Liver (tissue), 8 donors: ENCODE measurements at regions not wholly inside any gene's neighbourhood (a gene's known extent, or its start where the extent isn't known, plus 50 kb on each side); places are given as distances from the start of the nearest gene placed in this dataset.

Experiments
- DNase-seq: peaks from one replicate; pipeline ENCODE4 v3.0.0-alpha.2; 2017; ENCODE audit warnings: low spot score
- H3K27ac ChIP-seq, 2 donors: one replicate each; pipeline ENCODE4 v1.7.0; 2013; ENCODE audit warnings: inconsistent platforms in 2 of 2, low read length in 2 of 2, control low read depth in 1 of 2, low read depth in 1 of 2, mild to moderate bottlenecking in 1 of 2
- H3K27me3 ChIP-seq, 4 donors: one replicate each; pipeline versions ENCODE4 v1.6.1 to v1.7.0; 2013; ENCODE audit warnings: low read length in 3 of 4, inconsistent platforms in 1 of 4, mild to moderate bottlenecking in 1 of 4, moderate library complexity in 1 of 4; ENCODE audit not compliant: control insufficient read depth in 4 of 4, insufficient read depth in 4 of 4
- H3K36me3 ChIP-seq, 4 donors: one replicate each; pipeline versions ENCODE4 v1.6.1 to v1.7.0; 2013; ENCODE audit warnings: low read length in 3 of 4, mild to moderate bottlenecking in 3 of 4, low read depth in 1 of 4, moderate library complexity in 1 of 4; ENCODE audit not compliant: control insufficient read depth in 4 of 4, insufficient read depth in 3 of 4
- H3K4me1 ChIP-seq, 4 donors: one replicate each; pipeline versions ENCODE4 v1.6.1 to v1.7.0; 2013; ENCODE audit warnings: low read length in 3 of 4, mild to moderate bottlenecking in 3 of 4, moderate library complexity in 1 of 4; ENCODE audit not compliant: control insufficient read depth in 4 of 4, insufficient read depth in 4 of 4
- H3K4me3 ChIP-seq, 3 donors: one replicate each; pipeline versions ENCODE4 v1.6.1 to v1.7.0; 2013; ENCODE audit warnings: low read length in 3 of 3, control low read depth in 1 of 3, low read depth in 1 of 3, mild to moderate bottlenecking in 1 of 3
- H3K9ac ChIP-seq, 2 donors: one replicate each; pipeline ENCODE4 v1.7.0; 2013; ENCODE audit warnings: low read length in 2 of 2, mild to moderate bottlenecking in 2 of 2, moderate library complexity in 2 of 2, control low read depth in 1 of 2, low read depth in 1 of 2
- H3K9me3 ChIP-seq, 4 donors: one replicate each; pipeline versions ENCODE4 v1.6.1 to v1.7.0; 2013; ENCODE audit warnings: low read length in 3 of 4; ENCODE audit not compliant: control insufficient read depth in 4 of 4
- EGR1 ChIP-seq, 2 donors: IDR thresholded peaks; 2 replicates each; pipeline ENCODE4 v1.6.1; 2016 to 2018; ENCODE audit warnings: antibody characterized with exemption in 2 of 2, low read depth in 2 of 2
- FOXA1 ChIP-seq: IDR thresholded peaks from 2 replicates; pipeline ENCODE4 v1.6.1; 2016; ENCODE audit warnings: antibody characterized with exemption
- FOXA2 ChIP-seq: IDR thresholded peaks from 2 replicates; pipeline ENCODE4 v1.6.1; 2016; ENCODE audit warnings: antibody characterized with exemption
- HNF4G ChIP-seq: IDR thresholded peaks from 2 replicates; pipeline ENCODE4 v1.6.1; 2016; ENCODE audit warnings: antibody characterized with exemption
- JUND ChIP-seq, 2 donors: IDR thresholded peaks; 2 replicates each; pipeline ENCODE4 v1.6.1; 2016; ENCODE audit warnings: antibody characterized with exemption in 2 of 2
- NR2F2 ChIP-seq: IDR thresholded peaks from 2 replicates; pipeline ENCODE4 v1.6.1; 2016; ENCODE audit warnings: antibody characterized with exemption
- RAD21 ChIP-seq, 2 donors: IDR thresholded peaks; 2 replicates each; pipeline ENCODE4 v1.6.1; 2016; ENCODE audit warnings: antibody characterized with exemption in 2 of 2, mild to moderate bottlenecking in 2 of 2
- RXRA ChIP-seq, 2 donors: IDR thresholded peaks; 2 replicates each; pipeline ENCODE4 v1.6.1; 2017 to 2018; ENCODE audit warnings: antibody characterized with exemption in 2 of 2, mild to moderate bottlenecking in 1 of 2
- SP1 ChIP-seq: IDR thresholded peaks from 2 replicates; pipeline ENCODE4 v1.6.1; 2018; ENCODE audit warnings: antibody characterized with exemption, mild to moderate bottlenecking
- TAF1 ChIP-seq: conservative IDR thresholded peaks from 2 replicates; pipeline ENCODE4 v1.6.1; 2016; ENCODE audit warnings: antibody characterized with exemption, mild to moderate bottlenecking
- YY1 ChIP-seq: IDR thresholded peaks from 2 replicates; pipeline ENCODE4 v1.6.1; 2016; ENCODE audit warnings: antibody characterized with exemption, mild to moderate bottlenecking
- whole genome bisulfite sequencing: extraction: QIAGEN DNeasy Blood & Tissue Kit; methylation state at CpG from one replicate; pipeline ENCODE4 v1.1.7; 2013; 5-methylcytosine and 5-hydroxymethylcytosine counted together
- TF ChIP-seq, protein P1 (sequence below): fragments of 150-350 bp; IDR thresholded peaks from 2 replicates; pipeline ENCODE4 v1.5.1; 2017; ENCODE audit warnings: improper control_type of control experiment, low read depth, low read length; ENCODE audit not compliant: missing input control
- TF ChIP-seq, protein P2 (sequence below): IDR thresholded peaks from 2 replicates; pipeline ENCODE4 v1.6.1; 2016; ENCODE audit warnings: antibody characterized with exemption
- TF ChIP-seq, protein P3 (sequence below): IDR thresholded peaks from 2 replicates; pipeline ENCODE4 v1.6.1; 2016; ENCODE audit warnings: antibody characterized with exemption
- TF ChIP-seq, protein P4 (sequence below): IDR thresholded peaks from 2 replicates; pipeline ENCODE4 v1.6.1; 2016; ENCODE audit warnings: antibody characterized with exemption, mild to moderate bottlenecking
- donor health status: healthy.
- donor health status: healthy.
- donor health status: healthy.
- donor health status: healthy.
- donor health status: healthy.

DNA sequence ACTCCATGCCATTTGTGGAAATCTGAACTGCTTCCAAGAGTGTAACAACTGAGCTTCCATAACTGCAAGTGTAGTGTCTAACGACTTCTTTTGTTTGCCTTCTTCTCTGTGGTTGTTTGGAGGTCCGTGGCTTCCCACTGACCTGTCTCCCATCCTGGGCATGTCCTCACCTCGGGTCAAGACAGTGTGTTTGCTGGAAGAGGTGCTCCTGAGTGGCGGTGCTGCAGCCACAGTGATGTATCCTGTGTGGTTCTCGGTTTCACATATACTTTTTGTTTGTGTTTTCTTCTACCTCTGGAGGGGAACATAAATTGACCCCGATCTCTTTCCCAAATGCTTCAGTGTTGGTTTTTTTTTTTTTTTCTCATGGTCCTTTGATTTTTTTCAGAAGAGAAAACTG is 84.7 kb upstream of the NPVF start:
- TF ChIP-seq HNF4G (no peak), EGR1 (IDR thresholded peaks at IDR 0.05; ENCODE audit: low read depth in 2 of 2) (no peak), FOXA1 (no peak), RXRA (IDR thresholded peaks at IDR 0.05) (no peak), FOXA2 (no peak), JUND (IDR thresholded peaks at IDR 0.05) (no peak)
- TF ChIP-seq, protein P1, sequence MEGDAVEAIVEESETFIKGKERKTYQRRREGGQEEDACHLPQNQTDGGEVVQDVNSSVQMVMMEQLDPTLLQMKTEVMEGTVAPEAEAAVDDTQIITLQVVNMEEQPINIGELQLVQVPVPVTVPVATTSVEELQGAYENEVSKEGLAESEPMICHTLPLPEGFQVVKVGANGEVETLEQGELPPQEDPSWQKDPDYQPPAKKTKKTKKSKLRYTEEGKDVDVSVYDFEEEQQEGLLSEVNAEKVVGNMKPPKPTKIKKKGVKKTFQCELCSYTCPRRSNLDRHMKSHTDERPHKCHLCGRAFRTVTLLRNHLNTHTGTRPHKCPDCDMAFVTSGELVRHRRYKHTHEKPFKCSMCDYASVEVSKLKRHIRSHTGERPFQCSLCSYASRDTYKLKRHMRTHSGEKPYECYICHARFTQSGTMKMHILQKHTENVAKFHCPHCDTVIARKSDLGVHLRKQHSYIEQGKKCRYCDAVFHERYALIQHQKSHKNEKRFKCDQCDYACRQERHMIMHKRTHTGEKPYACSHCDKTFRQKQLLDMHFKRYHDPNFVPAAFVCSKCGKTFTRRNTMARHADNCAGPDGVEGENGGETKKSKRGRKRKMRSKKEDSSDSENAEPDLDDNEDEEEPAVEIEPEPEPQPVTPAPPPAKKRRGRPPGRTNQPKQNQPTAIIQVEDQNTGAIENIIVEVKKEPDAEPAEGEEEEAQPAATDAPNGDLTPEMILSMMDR, result no peak
- TF ChIP-seq, protein P2, sequence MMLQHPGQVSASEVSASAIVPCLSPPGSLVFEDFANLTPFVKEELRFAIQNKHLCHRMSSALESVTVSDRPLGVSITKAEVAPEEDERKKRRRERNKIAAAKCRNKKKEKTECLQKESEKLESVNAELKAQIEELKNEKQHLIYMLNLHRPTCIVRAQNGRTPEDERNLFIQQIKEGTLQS, result no peak
- TF ChIP-seq, protein P3, sequence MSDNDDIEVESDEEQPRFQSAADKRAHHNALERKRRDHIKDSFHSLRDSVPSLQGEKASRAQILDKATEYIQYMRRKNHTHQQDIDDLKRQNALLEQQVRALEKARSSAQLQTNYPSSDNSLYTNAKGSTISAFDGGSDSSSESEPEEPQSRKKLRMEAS, result no peak
- TF ChIP-seq, protein P4, sequence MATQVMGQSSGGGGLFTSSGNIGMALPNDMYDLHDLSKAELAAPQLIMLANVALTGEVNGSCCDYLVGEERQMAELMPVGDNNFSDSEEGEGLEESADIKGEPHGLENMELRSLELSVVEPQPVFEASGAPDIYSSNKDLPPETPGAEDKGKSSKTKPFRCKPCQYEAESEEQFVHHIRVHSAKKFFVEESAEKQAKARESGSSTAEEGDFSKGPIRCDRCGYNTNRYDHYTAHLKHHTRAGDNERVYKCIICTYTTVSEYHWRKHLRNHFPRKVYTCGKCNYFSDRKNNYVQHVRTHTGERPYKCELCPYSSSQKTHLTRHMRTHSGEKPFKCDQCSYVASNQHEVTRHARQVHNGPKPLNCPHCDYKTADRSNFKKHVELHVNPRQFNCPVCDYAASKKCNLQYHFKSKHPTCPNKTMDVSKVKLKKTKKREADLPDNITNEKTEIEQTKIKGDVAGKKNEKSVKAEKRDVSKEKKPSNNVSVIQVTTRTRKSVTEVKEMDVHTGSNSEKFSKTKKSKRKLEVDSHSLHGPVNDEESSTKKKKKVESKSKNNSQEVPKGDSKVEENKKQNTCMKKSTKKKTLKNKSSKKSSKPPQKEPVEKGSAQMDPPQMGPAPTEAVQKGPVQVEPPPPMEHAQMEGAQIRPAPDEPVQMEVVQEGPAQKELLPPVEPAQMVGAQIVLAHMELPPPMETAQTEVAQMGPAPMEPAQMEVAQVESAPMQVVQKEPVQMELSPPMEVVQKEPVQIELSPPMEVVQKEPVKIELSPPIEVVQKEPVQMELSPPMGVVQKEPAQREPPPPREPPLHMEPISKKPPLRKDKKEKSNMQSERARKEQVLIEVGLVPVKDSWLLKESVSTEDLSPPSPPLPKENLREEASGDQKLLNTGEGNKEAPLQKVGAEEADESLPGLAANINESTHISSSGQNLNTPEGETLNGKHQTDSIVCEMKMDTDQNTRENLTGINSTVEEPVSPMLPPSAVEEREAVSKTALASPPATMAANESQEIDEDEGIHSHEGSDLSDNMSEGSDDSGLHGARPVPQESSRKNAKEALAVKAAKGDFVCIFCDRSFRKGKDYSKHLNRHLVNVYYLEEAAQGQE, result no peak

DNA sequence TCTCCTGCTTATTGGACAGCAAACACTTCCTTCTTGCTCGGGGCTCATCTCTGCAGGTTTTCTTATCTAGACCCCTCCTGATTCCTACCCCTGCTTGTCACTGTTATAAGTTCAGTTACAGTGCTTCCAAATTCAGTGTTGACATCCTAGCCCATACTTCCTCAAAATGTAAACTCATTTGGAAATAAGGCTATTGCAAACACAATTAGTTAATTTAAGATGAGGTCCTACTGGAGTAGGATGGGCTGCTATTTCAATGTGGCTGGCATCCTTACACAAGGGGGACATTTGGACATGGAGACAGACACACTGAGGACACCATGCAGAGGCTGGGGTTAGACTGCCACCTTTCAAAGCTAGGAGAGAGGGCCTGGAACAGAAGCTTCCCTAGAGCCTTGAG is 85.2 kb upstream of the NPVF start:
- DNase-seq, result no peak
- TF ChIP-seq TAF1, result no peak
- TF ChIP-seq, protein P3, result no peak
- no peak for TF ChIP-seq RXRA (IDR thresholded peaks at IDR 0.05)
- TF ChIP-seq RAD21 (IDR thresholded peaks at IDR 0.05), result no peak
- TF ChIP-seq FOXA1, result no peak
- TF ChIP-seq, protein P1, result no peak
- TF ChIP-seq JUND (IDR thresholded peaks at IDR 0.05), result no peak
- no peak for TF ChIP-seq EGR1 (IDR thresholded peaks at IDR 0.05; ENCODE audit: low read depth in 2 of 2)
- TF ChIP-seq SP1, result no peak
- TF ChIP-seq NR2F2, result no peak
- no peak for TF ChIP-seq YY1
- TF ChIP-seq FOXA2, result no peak
- TF ChIP-seq HNF4G, result no peak
- TF ChIP-seq, protein P4, result no peak
- peaks cover 0 to 12% (median 5%) of the 10 kb centered on the region in 4 donors for H3K4me1 ChIP-seq
- H3K36me3 ChIP-seq, result no peaks in the 10 kb centered on the region
- 80% methylated on average over 1 of the region's 1 CpG for WGBS
- H3K27ac ChIP-seq, result no peak overlapping the region
- H3K27me3 ChIP-seq, result no peaks in the 10 kb centered on the region
- no peaks in the 10 kb centered on the region for H3K9me3 ChIP-seq
- H3K4me3 ChIP-seq, result no peak overlapping the region
- no peak overlapping the region for H3K9ac ChIP-seq

More for the DNA sequence above, 84.7 kb upstream of the NPVF start:
- H3K4me1 ChIP-seq, result peaks cover 0 to 12% (median 5%) of the 10 kb centered on the region in 4 donors
- H3K27ac ChIP-seq, result no peak overlapping the region
- H3K4me3 ChIP-seq, result no peak overlapping the region
- no peaks in the 10 kb centered on the region for H3K36me3 ChIP-seq
- no peaks in the 10 kb centered on the region for H3K27me3 ChIP-seq
- 75% methylated on average over 6 of the region's 6 CpGs for WGBS
- no peak overlapping the region for H3K9ac ChIP-seq
- no peaks in the 10 kb centered on the region for H3K9me3 ChIP-seq
- no peak for DNase-seq
